Heart right ventricle (tissue), 16 donors: ENCODE measurements at regions not wholly inside any gene's neighbourhood (a gene's known extent, or its start where the extent isn't known, plus 50 kb on each side); places are given as distances from the start of the nearest gene placed in this dataset.
"Not testable (repeated sequence)": the region's sequence is repeated elsewhere in the genome, so short reads cannot be mapped to it uniquely, and the experiment has no call there.

Experiments
- ATAC-seq, 8 donors: fragments of 200-7000 bp; cut with Tn5 transposase; one replicate each; pipeline ENCODE4 v1.9.1; 2020; ENCODE audit warnings: mild to moderate bottlenecking in 8 of 8, moderate library complexity in 8 of 8, moderate number of reproducible peaks in 1 of 8
- DNase-seq, 2 donors: peaks; one replicate each; pipeline ENCODE4 v3.0.0-alpha.2; 2020
- H3K27ac ChIP-seq, 10 donors: fragments of 200-600 bp; sonication (generic) in 2 of 10; one replicate each; pipeline versions ENCODE4 v1.5.0 to v1.8.0; 2020 to 2022; ENCODE audit warnings: mild to moderate bottlenecking in 3 of 10
- H3K27me3 ChIP-seq, 7 donors: fragments of 200-600 bp; one replicate each; pipeline ENCODE4 v1.8.0; 2021 to 2022; ENCODE audit warnings: mild to moderate bottlenecking in 2 of 7
- H3K36me3 ChIP-seq, 9 donors: fragments of 200-600 bp; sonication (generic) in 1 of 9; one replicate each; pipeline versions ENCODE4 v1.5.0 to v1.8.0; 2020 to 2022; ENCODE audit warnings: mild to moderate bottlenecking in 2 of 9
- H3K4me1 ChIP-seq, 9 donors: fragments of 200-600 bp; sonication (generic) in 1 of 9; one replicate each; pipeline versions ENCODE4 v1.5.0 to v1.8.0; 2020 to 2022; ENCODE audit warnings: mild to moderate bottlenecking in 4 of 9
- H3K4me3 ChIP-seq, 10 donors: fragments of 200-600 bp; sonication (generic) in 2 of 10; one replicate each; pipeline versions ENCODE4 v1.5.0 to v1.8.0; 2020 to 2022; ENCODE audit warnings: mild to moderate bottlenecking in 7 of 10, moderate library complexity in 2 of 10
- H3K9me3 ChIP-seq, 11 donors: fragments of 200-600 bp in 10 of 11; sonication (generic) in 2 of 11; one replicate each; pipeline versions ENCODE4 v1.5.0 to v1.8.0; 2013 to 2022; ENCODE audit warnings: mild to moderate bottlenecking in 2 of 11, control low read depth in 1 of 11, moderate library complexity in 1 of 11
- WGBS, 2 donors: extraction: QIAGEN DNeasy Blood & Tissue Kit; methylation state at CpG; one replicate each; pipeline ENCODE4 v1.1.7; 2013; ENCODE audit warnings: inconsistent platforms in 1 of 2; 5-methylcytosine and 5-hydroxymethylcytosine counted together
- intact Hi-C, 10 donors: fragments of 100-400 bp; cut with DNase I; formaldehyde crosslinking; loops; one replicate each; pipeline versions ENCODE4 v1.11.1 to v1.14.2; 2022
- TF ChIP-seq, protein P1 (sequence below), 9 donors: fragments of 200-600 bp; sonication (generic) in 2 of 9; IDR thresholded peaks; one replicate each; pipeline versions ENCODE4 v1.5.0 to v1.8.0; 2021 to 2022; ENCODE audit warnings: antibody characterized with exemption in 9 of 9, mild to moderate bottlenecking in 5 of 9, moderate library complexity in 1 of 9
- donor health status: Arrhythmogenic right ventricular cardiomyopathy.
- donor health status: ischemic (EF 13 %, LVEDD 7.1; RV severe dilation, severe dysfunction).
- donor health status: healthy with polysubstance abuse.
- donor health status: DM: no; HTN: yes; CAD: no.
- donor health status: DM: no; HTN: no; CAD: no.
- donor health status: ischemic (EF 25% LVEDD 6.9; RV normal size, moderate dysfunction).
- donor health status: ischemic (EF 25% LVEDD 5.7; RV mildly dilated, moderate dysfunction).
- donor health status: healthy.
- donor health status: DM: yes; HTN: yes; CAD: no.
- donor health status: Ischemic cardiomyopathy.
- donor health status: ischemic (EF 35%, LVEDD 5.7; RV mildly dilated, moderate dysfunction).
- donor health status: nonischemic (EF 11% LVEDD 7.7; RV severe dilation, severe dysfunction).
- donor health status: DM: yes; HTN: yes; CAD: no.
- donor health status: PGD.
- donor health status: ischemic (EF 29% LVEDD 5.4; RV normal size, mild dysfunction).
- donor health status: nonischemic (EF 23%, LVEDD 6.1; RV moderate dilation, normal function).

DNA sequence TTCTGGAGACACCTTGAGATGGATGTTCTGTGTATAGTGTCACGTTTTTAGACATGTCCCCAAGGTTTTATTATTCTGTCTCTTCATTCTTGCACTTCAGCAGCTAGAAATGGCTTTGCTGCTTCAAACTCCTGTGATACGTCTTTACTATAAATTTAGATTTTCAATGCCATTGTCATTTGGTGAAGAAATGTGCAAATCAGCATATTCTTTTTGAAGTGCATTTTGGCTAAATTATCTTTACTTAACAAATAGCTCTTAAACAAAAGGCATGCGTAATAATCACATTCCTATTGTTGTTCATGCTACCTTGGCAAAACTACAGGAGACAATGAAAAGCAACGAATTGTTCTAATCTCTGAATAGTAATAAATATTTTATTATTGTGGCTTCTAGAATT is 502.9 kb upstream of the SYT1 start:
- intact Hi-C loops = no loop called here
- WGBS, 2 donors = 52 to 78% methylated on average over 4 of the region's 4 CpGs
- Histone ChIP-seq H3K36me3 (no peaks in the 10 kb centered on the region), H3K9me3 (peaks cover 0 to 8% (median 0%) of the 10 kb centered on the region in 11 donors), H3K4me1 (no peaks in the 10 kb centered on the region), H3K27me3 (no peaks in the 10 kb centered on the region), H3K27ac (no peak overlapping the region), H3K4me3 (no peak overlapping the region)
- DNase-seq = no peak
- ATAC-seq = no peak
- TF ChIP-seq, protein P1, sequence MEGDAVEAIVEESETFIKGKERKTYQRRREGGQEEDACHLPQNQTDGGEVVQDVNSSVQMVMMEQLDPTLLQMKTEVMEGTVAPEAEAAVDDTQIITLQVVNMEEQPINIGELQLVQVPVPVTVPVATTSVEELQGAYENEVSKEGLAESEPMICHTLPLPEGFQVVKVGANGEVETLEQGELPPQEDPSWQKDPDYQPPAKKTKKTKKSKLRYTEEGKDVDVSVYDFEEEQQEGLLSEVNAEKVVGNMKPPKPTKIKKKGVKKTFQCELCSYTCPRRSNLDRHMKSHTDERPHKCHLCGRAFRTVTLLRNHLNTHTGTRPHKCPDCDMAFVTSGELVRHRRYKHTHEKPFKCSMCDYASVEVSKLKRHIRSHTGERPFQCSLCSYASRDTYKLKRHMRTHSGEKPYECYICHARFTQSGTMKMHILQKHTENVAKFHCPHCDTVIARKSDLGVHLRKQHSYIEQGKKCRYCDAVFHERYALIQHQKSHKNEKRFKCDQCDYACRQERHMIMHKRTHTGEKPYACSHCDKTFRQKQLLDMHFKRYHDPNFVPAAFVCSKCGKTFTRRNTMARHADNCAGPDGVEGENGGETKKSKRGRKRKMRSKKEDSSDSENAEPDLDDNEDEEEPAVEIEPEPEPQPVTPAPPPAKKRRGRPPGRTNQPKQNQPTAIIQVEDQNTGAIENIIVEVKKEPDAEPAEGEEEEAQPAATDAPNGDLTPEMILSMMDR (IDR thresholded peaks at IDR 0.05) = no peak

DNA sequence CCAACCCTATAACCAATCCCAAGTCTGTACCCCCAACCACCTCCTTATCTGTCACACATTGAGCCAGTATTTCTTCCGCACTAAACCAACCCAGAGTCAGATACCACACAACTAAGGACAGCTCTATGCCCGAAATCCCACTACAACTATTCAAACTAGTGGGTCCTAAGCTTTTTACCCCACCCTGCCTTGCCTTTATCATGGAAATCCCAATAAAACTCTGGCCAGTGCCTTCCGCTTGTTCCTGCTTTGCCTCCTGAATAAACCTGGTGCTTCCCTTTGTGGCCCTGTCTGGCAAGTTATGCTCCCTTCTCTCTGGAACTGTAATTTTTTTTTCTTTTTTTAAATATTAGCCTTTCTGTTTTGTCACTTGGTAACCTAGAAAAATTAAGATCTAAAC is 493.3 kb upstream of the SYT1 start:
- Histone ChIP-seq H3K36me3 (no peaks in the 10 kb centered on the region), H3K27me3 (no peaks in the 10 kb centered on the region), H3K27ac (no peak overlapping the region), H3K4me1 (no peaks in the 10 kb centered on the region), H3K4me3 (no peak overlapping the region), H3K9me3 (no peaks in the 10 kb centered on the region)
- intact Hi-C loops = no loop called here
- WGBS, 2 donors = 89% methylated on average over 3 of the region's 3 CpGs
- TF ChIP-seq, protein P1 (IDR thresholded peaks at IDR 0.05) = no peak
- no peak for ATAC-seq
- no peak for DNase-seq

DNA sequence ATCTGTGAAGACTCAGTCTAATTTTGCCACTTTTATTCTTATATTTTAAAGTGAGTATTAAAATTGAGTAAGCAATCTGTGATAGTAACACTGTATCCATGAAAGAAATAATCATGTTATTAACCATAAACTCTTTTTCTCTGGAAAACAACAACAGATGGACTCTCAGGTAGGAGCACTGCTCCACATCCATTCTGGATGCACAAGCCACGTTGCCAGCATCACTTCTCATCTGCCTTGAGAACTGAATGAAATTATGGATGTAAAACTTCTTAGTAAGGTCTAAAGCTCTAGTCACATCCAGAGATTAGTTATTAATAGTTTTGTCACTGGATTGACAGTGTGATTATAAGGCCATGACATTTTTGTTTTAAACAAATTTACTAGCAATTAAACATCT is 489.1 kb upstream of the SYT1 start:
- DNase-seq (no peak), ATAC-seq (no peak)
- Histone ChIP-seq H3K9me3 (peaks cover 0 to 19% (median 5%) of the 10 kb centered on the region in 11 donors), H3K27me3 (no peaks in the 10 kb centered on the region), H3K36me3 (no peaks in the 10 kb centered on the region), H3K27ac (no peak overlapping the region), H3K4me3 (no peak overlapping the region), H3K4me1 (no peaks in the 10 kb centered on the region)
- TF ChIP-seq, protein P1 (IDR thresholded peaks at IDR 0.05) = no peak
- WGBS, 2 donors = 33 to 63% methylated on average over 1 of the region's 1 CpG
- intact Hi-C loops = no loop called here

DNA sequence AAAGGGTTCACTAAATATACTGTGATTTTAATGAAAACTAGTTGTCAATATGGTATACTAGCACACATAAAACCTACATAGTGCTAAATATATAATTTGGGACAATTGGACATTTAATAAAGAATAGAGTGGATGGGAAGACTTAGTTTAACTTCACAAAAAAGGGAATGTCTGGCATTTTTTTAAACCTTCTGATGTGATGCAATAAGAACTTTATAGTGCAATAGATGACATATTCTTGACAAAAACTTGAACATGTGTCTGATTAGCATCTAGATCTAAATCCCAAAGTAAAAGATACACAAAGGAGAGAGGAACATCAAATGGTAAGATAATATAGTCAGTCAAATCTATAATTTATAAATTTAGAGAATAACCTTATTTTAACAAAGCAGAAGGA is 488.3 kb upstream of the SYT1 start:
- TF ChIP-seq, protein P1 (IDR thresholded peaks at IDR 0.05) = no peak
- Histone ChIP-seq H3K27ac (no peak overlapping the region), H3K27me3 (no peaks in the 10 kb centered on the region), H3K36me3 (no peaks in the 10 kb centered on the region), H3K4me1 (no peaks in the 10 kb centered on the region), H3K9me3 (peaks cover 0 to 19% (median 5%) of the 10 kb centered on the region in 11 donors), H3K4me3 (no peak overlapping the region)
- no peak for DNase-seq
- intact Hi-C loops = no loop called here
- no peak for ATAC-seq

DNA sequence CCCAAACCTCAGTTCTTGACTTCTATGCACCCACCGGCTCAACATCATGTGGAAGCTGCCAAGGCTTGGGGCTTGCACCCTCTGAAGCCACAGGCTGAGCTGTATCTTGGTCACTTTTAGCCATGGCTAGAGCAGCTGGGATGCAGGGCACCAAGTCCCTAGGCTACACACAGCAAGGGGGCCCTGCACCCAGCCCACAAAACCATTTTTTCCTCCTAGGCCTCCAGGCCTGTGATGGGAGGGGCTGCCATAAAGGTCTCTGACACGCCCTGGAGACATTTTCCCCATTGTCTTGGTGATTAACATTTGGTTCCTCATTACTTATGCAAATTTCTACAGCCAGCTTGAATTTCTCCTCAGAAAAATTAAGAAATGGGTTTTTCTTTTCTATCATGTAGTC is 485.5 kb upstream of the SYT1 start:
- intact Hi-C loops, H3K4me1 ChIP-seq, DNase-seq, H3K27ac ChIP-seq, ATAC-seq, H3K36me3 ChIP-seq, H3K27me3 ChIP-seq, H3K4me3 ChIP-seq: not testable (repeated sequence)
- WGBS, 2 donors = 57 to 67% methylated on average over 2 of the region's 2 CpGs
- peaks cover 0 to 19% (median 5%) of the 10 kb centered on the region in 11 donors for H3K9me3 ChIP-seq
